ENCODE measurements at regions not wholly inside any gene's neighbourhood (a gene's known extent, or its start where the extent isn't known, plus 50 kb on each side); places are given as distances from the start of the nearest gene placed in this dataset.
"Not testable (repeated sequence)": the region's sequence is repeated elsewhere in the genome, so short reads cannot be mapped to it uniquely, and the experiment has no call there.

GRCh38 chrX:1813809-1814208 lies 198.9 kb downstream of the ASMT start:
- ChIA-PET CTCF (no interaction called here), POLR2A (no interaction called here)
- H3K27me3 Mint-ChIP-seq, result peaks cover 0 to 10% (median 5%) of the 10 kb centered on the region in 5 donors
- peaks cover 0 to 5% (median 0%) of the 10 kb centered on the region in 3 experiments for H3K9me3 ChIP-seq (ENCODE audit: control insufficient read depth in 2 of 3, low read length in 3 of 3)
- intact Hi-C loops (cut with micrococcal nuclease), result no loop called here
- no peaks in the 10 kb centered on the region for H3K36me3 ChIP-seq (ENCODE audit: control insufficient read depth in 2 of 3, insufficient read depth in 3 of 3, low read length in 3 of 3)
- H3K4me3 ChIP-seq (ENCODE audit: low read length), result no peak overlapping the region
- H3K27me3 ChIP-seq (ENCODE audit: control insufficient read depth in 2 of 2, insufficient read depth in 2 of 2, low read length in 2 of 2), result no peaks in the 10 kb centered on the region
- DNase-seq (peak in 5 of 9 donors; percentile 13 to 61 (median 27)), ATAC-seq (peak; percentile 78)
- peak overlapping the region in 2 of 10 donors; percentile 47 to 56 for H3K4me3 Mint-ChIP-seq
- peak overlapping the region in 3 of 9 donors; percentile 57 to 79 (median 69) for H3K27ac Mint-ChIP-seq
- H3K4me1 Mint-ChIP-seq, result peaks cover 0 to 15% (median 0%) of the 10 kb centered on the region in 7 donors
- peaks cover 0 to 8% (median 0%) of the 10 kb centered on the region in 5 donors for H3K36me3 Mint-ChIP-seq
- H3K4me1 ChIP-seq (ENCODE audit: control insufficient read depth in 2 of 2, insufficient read depth in 2 of 2, low read length in 2 of 2), result no peaks in the 10 kb centered on the region
- peaks cover 0 to 12% (median 2%) of the 10 kb centered on the region in 11 donors for H3K9me3 Mint-ChIP-seq
- no peak overlapping the region for H3K27ac ChIP-seq (ENCODE audit: low read depth, low read length)

DNA sequence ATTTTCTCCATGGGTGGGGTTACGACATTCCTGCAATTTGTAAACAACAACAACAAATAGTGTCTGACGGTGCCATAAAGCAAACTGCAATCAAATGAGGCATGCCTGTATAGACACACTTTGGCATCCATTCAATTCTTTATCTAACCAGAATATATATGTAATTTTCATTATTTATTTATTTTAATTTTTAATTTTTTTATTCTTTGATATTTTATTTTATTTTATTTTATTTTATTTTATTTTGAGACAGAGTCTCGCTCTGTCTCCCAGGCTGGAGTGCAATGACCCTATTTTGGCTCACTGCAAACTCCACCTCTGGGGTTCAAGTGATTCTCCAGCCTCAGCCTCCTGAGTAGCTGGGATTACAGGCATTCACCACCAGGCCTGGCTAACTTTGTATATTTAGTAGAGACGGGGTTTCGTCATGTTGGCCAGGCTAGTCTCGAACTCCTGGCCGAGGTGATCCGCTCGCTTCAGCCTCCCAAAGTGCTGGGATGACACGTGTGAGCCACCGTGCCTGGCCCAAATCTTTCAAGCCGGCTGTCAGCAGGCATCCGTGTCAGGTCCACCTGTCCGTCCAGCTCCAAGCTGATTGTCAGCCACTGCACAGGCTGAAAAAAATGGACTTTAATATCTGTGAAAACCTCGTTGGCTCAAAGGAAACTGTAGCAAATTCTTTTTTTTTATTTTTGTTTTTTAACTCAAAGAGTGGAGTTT lies 200.8 kb downstream of the ASMT start:
- intact Hi-C loops (cut with micrococcal nuclease), result no loop called here
- H3K27me3 Mint-ChIP-seq, result peaks cover 0 to 6% (median 0%) of the 10 kb centered on the region in 5 donors
- ATAC-seq (no peak), DNase-seq (no peak)
- H3K9me3 Mint-ChIP-seq, result peaks cover 0 to 18% (median 0%) of the 10 kb centered on the region in 11 donors
- Histone ChIP-seq H3K4me3 (ENCODE audit: low read length) (no peak overlapping the region), H3K36me3 (ENCODE audit: control insufficient read depth in 2 of 3, insufficient read depth in 3 of 3, low read length in 3 of 3) (no peaks in the 10 kb centered on the region), H3K27ac (ENCODE audit: low read depth, low read length) (no peak overlapping the region), H3K9me3 (ENCODE audit: control insufficient read depth in 2 of 3, low read length in 3 of 3) (no peaks in the 10 kb centered on the region), H3K27me3 (ENCODE audit: control insufficient read depth in 2 of 2, insufficient read depth in 2 of 2, low read length in 2 of 2) (no peaks in the 10 kb centered on the region), H3K4me1 (ENCODE audit: control insufficient read depth in 2 of 2, insufficient read depth in 2 of 2, low read length in 2 of 2) (no peaks in the 10 kb centered on the region)
- H3K27ac Mint-ChIP-seq, result no peak overlapping the region
- H3K4me1 Mint-ChIP-seq, result peaks cover 0 to 11% (median 0%) of the 10 kb centered on the region in 7 donors
- CTCF ChIA-PET, result no interaction called here
- peaks cover 0 to 3% (median 0%) of the 10 kb centered on the region in 5 donors for H3K36me3 Mint-ChIP-seq
- POLR2A ChIA-PET, result no interaction called here
- H3K4me3 Mint-ChIP-seq, result no peak overlapping the region

DNA sequence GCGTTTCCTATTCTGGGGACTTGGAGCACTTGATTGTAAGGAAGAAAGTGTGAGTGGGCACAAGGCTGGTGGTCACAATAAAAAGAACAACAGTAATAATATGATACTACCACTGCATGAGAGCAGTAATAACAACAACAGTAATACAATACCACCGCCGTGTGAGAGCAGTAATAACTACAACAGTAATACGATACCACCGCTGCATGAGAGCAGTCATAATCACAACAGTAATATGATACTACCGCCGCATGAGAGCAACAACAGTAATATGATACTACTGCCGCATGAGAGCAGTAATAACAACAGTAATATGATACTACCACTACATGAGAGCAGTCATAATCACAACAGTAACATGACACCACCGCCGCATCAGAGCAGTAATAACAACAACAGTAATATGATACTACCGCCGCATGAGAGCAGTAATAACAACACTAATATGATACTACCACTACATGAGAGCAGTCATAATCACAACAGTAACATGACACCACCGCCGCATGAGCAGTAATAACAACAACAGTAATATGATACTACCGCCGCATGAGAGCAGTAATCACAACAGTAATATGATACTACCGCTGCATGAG lies 201.6 kb downstream of the ASMT start:
- DNase-seq; H3K4me1 ChIP-seq (ENCODE audit: control insufficient read depth in 2 of 2, insufficient read depth in 2 of 2, low read length in 2 of 2); ATAC-seq; POLR2A ChIA-PET; H3K36me3 ChIP-seq (ENCODE audit: control insufficient read depth in 2 of 3, insufficient read depth in 3 of 3, low read length in 3 of 3); H3K27me3 ChIP-seq (ENCODE audit: control insufficient read depth in 2 of 2, insufficient read depth in 2 of 2, low read length in 2 of 2); H3K27ac Mint-ChIP-seq; H3K27me3 Mint-ChIP-seq; H3K9me3 ChIP-seq (ENCODE audit: control insufficient read depth in 2 of 3, low read length in 3 of 3); intact Hi-C loops (cut with micrococcal nuclease); H3K4me3 Mint-ChIP-seq; H3K36me3 Mint-ChIP-seq; H3K4me3 ChIP-seq (ENCODE audit: low read length); H3K27ac ChIP-seq (ENCODE audit: low read depth, low read length); CTCF ChIA-PET: not testable (repeated sequence)
- H3K9me3 Mint-ChIP-seq, result peaks cover 0 to 18% (median 0%) of the 10 kb centered on the region in 11 donors
- H3K4me1 Mint-ChIP-seq, result peaks cover 0 to 11% (median 0%) of the 10 kb centered on the region in 7 donors

- ChIA-PET CTCF (no interaction called here), POLR2A (no interaction called here)
- Histone ChIP-seq H3K9me3 (ENCODE audit: control insufficient read depth in 2 of 3, low read length in 3 of 3) (no peaks in the 10 kb centered on the region), H3K27me3 (ENCODE audit: control insufficient read depth in 2 of 2, insufficient read depth in 2 of 2, low read length in 2 of 2) (no peaks in the 10 kb centered on the region), H3K27ac (ENCODE audit: low read depth, low read length) (no peak overlapping the region), H3K4me1 (ENCODE audit: control insufficient read depth in 2 of 2, insufficient read depth in 2 of 2, low read length in 2 of 2) (no peaks in the 10 kb centered on the region), H3K4me3 (ENCODE audit: low read length) (no peak overlapping the region), H3K36me3 (ENCODE audit: control insufficient read depth in 2 of 3, insufficient read depth in 3 of 3, low read length in 3 of 3) (no peaks in the 10 kb centered on the region)
- DNase-seq (no peak), ATAC-seq (no peak)
- intact Hi-C loops (cut with micrococcal nuclease), result no loop called here
- Mint-ChIP-seq H3K36me3 (no peaks in the 10 kb centered on the region), H3K27me3 (peaks cover 0 to 6% (median 0%) of the 10 kb centered on the region in 5 donors), H3K9me3 (peaks cover 0 to 16% (median 0%) of the 10 kb centered on the region in 11 donors), H3K4me3 (no peak overlapping the region), H3K27ac (peak overlapping the region in 1 of 9 donors; percentile 4), H3K4me1 (peaks cover 0 to 7% (median 0%) of the 10 kb centered on the region in 7 donors)
Observed at GRCh38 chrX:1821846-1822245, 207.0 kb downstream of the ASMT start.

DNA sequence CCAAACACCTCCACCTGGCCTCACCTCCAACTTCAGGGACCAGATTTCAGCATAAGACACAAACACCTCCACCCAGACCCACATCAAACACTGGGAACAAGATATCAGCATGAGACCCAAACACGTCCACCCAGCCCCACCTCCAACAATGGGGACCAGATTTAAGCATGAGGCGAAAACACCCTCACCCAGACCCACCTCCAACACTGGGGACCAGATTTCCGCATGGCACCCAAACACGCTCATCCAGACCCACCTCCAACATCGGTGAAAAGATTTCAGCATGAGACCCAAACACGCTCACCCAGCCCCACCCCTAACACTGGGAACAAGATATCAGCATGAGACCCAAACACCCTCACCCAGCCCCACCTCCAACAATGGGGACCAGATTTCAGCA lies 210.0 kb downstream of the ASMT start:
- H3K4me3 Mint-ChIP-seq, result no peak overlapping the region
- ATAC-seq, result no peak
- no peaks in the 10 kb centered on the region for H3K9me3 ChIP-seq (ENCODE audit: control insufficient read depth in 2 of 3, low read length in 3 of 3)
- no peak overlapping the region for H3K4me3 ChIP-seq (ENCODE audit: low read length)
- no peak overlapping the region for H3K27ac ChIP-seq (ENCODE audit: low read depth, low read length)
- H3K27ac Mint-ChIP-seq, result no peak overlapping the region
- ChIA-PET POLR2A (no interaction called here), CTCF (no interaction called here)
- no peaks in the 10 kb centered on the region for H3K4me1 ChIP-seq (ENCODE audit: control insufficient read depth in 2 of 2, insufficient read depth in 2 of 2, low read length in 2 of 2)
- H3K9me3 Mint-ChIP-seq, result peaks cover 0 to 12% (median 0%) of the 10 kb centered on the region in 11 donors
- no peak for DNase-seq
- intact Hi-C loops (cut with micrococcal nuclease), result no loop called here
- H3K4me1 Mint-ChIP-seq, result peaks cover 0 to 7% (median 0%) of the 10 kb centered on the region in 7 donors
- no peaks in the 10 kb centered on the region for H3K27me3 ChIP-seq (ENCODE audit: control insufficient read depth in 2 of 2, insufficient read depth in 2 of 2, low read length in 2 of 2)
- H3K36me3 ChIP-seq (ENCODE audit: control insufficient read depth in 2 of 3, insufficient read depth in 3 of 3, low read length in 3 of 3), result no peaks in the 10 kb centered on the region
- no peaks in the 10 kb centered on the region for H3K36me3 Mint-ChIP-seq
- H3K27me3 Mint-ChIP-seq, result peaks cover 0 to 6% (median 0%) of the 10 kb centered on the region in 5 donors

DNA sequence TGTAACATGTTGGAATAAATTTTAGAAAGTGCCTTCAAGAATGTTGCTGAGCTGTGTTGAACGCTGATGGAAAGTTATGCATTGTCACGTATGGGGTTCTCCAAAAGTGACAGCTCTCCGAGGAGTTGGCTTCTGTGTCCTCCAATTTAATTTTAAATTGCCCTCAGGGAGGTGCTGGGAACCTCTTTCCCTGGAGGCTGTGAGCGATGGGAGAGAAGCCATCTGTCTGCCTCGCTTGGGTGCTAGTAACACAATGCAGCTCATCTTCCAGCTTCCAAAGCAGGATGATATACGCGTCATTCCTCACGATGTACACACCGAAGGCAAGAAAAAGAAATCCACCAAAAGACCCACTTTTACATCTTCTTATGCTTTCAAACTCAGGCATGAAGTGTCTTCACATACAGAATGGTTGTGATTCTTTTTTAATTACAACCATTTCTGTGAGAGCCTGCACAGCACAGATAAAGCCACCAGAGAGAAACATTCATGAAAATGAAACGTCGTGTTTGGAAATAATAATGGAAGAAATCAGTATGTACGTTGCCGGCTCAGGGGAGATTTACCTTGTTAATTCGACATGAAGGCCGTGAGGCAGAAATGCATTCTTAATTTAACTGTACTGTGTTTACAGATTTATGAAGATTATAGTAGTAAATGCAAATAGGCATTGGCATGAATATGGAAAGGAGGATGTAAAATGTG lies 218.9 kb downstream of the ASMT start:
- H3K36me3 ChIP-seq (ENCODE audit: control insufficient read depth in 2 of 3, insufficient read depth in 3 of 3, low read length in 3 of 3), result no peaks in the 10 kb centered on the region
- no peak overlapping the region for H3K4me3 ChIP-seq (ENCODE audit: low read length)
- Mint-ChIP-seq H3K4me3 (no peak overlapping the region), H3K36me3 (peaks cover 0 to 3% (median 0%) of the 10 kb centered on the region in 5 donors), H3K4me1 (peaks cover 0 to 2% (median 0%) of the 10 kb centered on the region in 7 donors), H3K27me3 (peaks cover 0 to 7% (median 0%) of the 10 kb centered on the region in 5 donors), H3K27ac (no peak overlapping the region), H3K9me3 (peaks cover 0 to 42% (median 10%) of the 10 kb centered on the region in 11 donors)
- no peaks in the 10 kb centered on the region for H3K27me3 ChIP-seq (ENCODE audit: control insufficient read depth in 2 of 2, insufficient read depth in 2 of 2, low read length in 2 of 2)
- no peaks in the 10 kb centered on the region for H3K9me3 ChIP-seq (ENCODE audit: control insufficient read depth in 2 of 3, low read length in 3 of 3)
- CTCF ChIA-PET, result no interaction called here
- ATAC-seq, result no peak
- H3K4me1 ChIP-seq (ENCODE audit: control insufficient read depth in 2 of 2, insufficient read depth in 2 of 2, low read length in 2 of 2), result no peaks in the 10 kb centered on the region
- POLR2A ChIA-PET, result no interaction called here
- no peak overlapping the region for H3K27ac ChIP-seq (ENCODE audit: low read depth, low read length)
- no peak for DNase-seq
- intact Hi-C loops (cut with micrococcal nuclease), result no loop called here
